Left lung (tissue), 4 donors: ENCODE measurements at regions not wholly inside any gene's neighbourhood (a gene's known extent, or its start where the extent isn't known, plus 50 kb on each side); places are given as distances from the start of the nearest gene placed in this dataset.

Experiments
- ATAC-seq: fragments of 200-7000 bp; cut with Tn5 transposase; one replicate; pipeline ENCODE4 v1.9.1; 2020; ENCODE audit warnings: moderate library complexity
- DNase-seq, 4 donors: peaks; one replicate each; pipeline ENCODE4 v3.0.0-alpha.2; 2013 to 2020
- H3K27ac ChIP-seq, 2 donors: fragments of 200-600 bp; sonication (generic) in 1 of 2; one replicate each; pipeline versions ENCODE4 v1.5.0 to v1.8.0; 2020 to 2021
- H3K27me3 ChIP-seq, 2 donors: fragments of 200-600 bp; sonication (generic) in 1 of 2; one replicate each; pipeline versions ENCODE4 v1.5.0 to v1.8.0; 2020 to 2021
- H3K36me3 ChIP-seq, 2 donors: fragments of 200-600 bp; sonication (generic) in 1 of 2; one replicate each; pipeline versions ENCODE4 v1.5.0 to v1.8.0; 2020 to 2021
- H3K4me1 ChIP-seq, 2 donors: fragments of 200-600 bp; one replicate each; pipeline ENCODE4 v1.8.0; 2021
- H3K4me3 ChIP-seq, 2 donors: fragments of 200-600 bp; sonication (generic) in 1 of 2; one replicate each; pipeline versions ENCODE4 v1.5.0 to v1.8.0; 2020 to 2021; ENCODE audit warnings: mild to moderate bottlenecking in 1 of 2
- H3K9me3 ChIP-seq, 2 donors: fragments of 200-600 bp; sonication (generic) in 1 of 2; one replicate each; pipeline versions ENCODE4 v1.5.0 to v1.8.0; 2020 to 2021
- CTCF ChIP-seq, 2 donors: fragments of 200-600 bp; sonication (generic) in 1 of 2; IDR thresholded peaks; one replicate each; pipeline versions ENCODE4 v1.5.0 to v1.8.0; 2021; ENCODE audit warnings: antibody characterized with exemption in 2 of 2
- intact Hi-C, 2 donors: fragments of 100-400 bp; cut with DNase I; formaldehyde crosslinking; loops; one replicate each; pipeline versions ENCODE4 v1.11.2 to v1.14.2; 2022
- donor health status: DM: no; HTN: yes; CAD: no.
- donor health status: DM: no; HTN: no; CAD: no.

- ATAC-seq (no peak), DNase-seq (peak in 1 of 4 donors; percentile 47)
- no peak overlapping the region for H3K27ac ChIP-seq
- no peaks in the 10 kb centered on the region for H3K36me3 ChIP-seq
- intact Hi-C loops = no loop called here
- no peak overlapping the region for H3K4me3 ChIP-seq
- H3K9me3 ChIP-seq = no peaks in the 10 kb centered on the region
- no peaks in the 10 kb centered on the region for H3K4me1 ChIP-seq
- no peaks in the 10 kb centered on the region for H3K27me3 ChIP-seq
- no peak for TF ChIP-seq CTCF (IDR thresholded peaks at IDR 0.05)
Observed at GRCh38 chr1:88291611-88292354, 392.3 kb upstream of the PKN2 start.

- H3K27me3 ChIP-seq = no peaks in the 10 kb centered on the region
- no peaks in the 10 kb centered on the region for H3K9me3 ChIP-seq
- TF ChIP-seq CTCF (IDR thresholded peaks at IDR 0.05) = no peak
- no peak for DNase-seq
- ATAC-seq = no peak
- no peak overlapping the region for H3K4me3 ChIP-seq
- no peaks in the 10 kb centered on the region for H3K36me3 ChIP-seq
- H3K4me1 ChIP-seq = no peaks in the 10 kb centered on the region
- no peak overlapping the region for H3K27ac ChIP-seq
- intact Hi-C loops = no loop called here
Observed at GRCh38 chr1:88293691-88294190, 390.3 kb upstream of the PKN2 start.

DNA sequence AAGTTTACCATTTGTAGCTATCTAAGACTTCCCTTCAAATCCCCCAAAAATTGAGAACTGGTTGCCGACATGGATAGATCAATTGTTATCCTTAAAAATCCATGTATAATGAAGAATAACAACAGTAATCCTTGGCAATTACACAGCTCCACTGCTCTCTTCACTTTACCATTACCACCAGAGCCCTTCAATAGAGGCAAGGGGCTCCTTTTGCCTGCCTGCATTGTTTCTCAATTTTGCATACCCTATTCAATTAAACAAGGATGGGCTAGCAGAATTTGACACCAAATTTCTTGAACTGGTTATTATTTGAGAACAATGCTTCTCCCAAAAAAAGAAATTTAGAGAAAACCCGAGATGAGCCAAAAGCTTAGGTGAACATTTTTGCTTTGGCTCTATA is 387.8 kb upstream of the PKN2 start:
- Histone ChIP-seq H3K36me3 (no peaks in the 10 kb centered on the region), H3K27ac (no peak overlapping the region), H3K4me3 (no peak overlapping the region), H3K9me3 (no peaks in the 10 kb centered on the region), H3K4me1 (no peaks in the 10 kb centered on the region), H3K27me3 (no peaks in the 10 kb centered on the region)
- intact Hi-C loops = no loop called here
- no peak for TF ChIP-seq CTCF (IDR thresholded peaks at IDR 0.05)
- no peak for ATAC-seq
- no peak for DNase-seq

DNA sequence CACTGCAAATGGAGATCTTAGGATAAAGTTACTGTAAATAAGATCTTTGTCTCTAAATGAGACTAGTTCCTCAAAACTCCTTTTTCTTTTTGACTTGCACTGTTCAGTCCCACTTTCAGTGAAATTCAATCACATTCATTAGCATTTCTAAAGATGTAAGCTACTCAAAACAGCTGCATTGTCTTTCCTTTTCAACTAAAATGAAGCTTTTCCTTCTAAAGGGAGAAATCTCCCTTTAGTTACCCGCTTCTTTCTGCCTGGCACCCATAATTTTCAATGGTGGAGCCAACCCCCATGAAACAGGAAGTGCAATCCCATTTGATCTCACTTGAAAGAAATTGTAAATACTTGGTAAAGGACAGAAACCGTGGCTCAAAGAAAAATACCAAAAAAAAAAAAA is 387.4 kb upstream of the PKN2 start:
- Histone ChIP-seq H3K27ac (no peak overlapping the region), H3K36me3 (no peaks in the 10 kb centered on the region), H3K9me3 (no peaks in the 10 kb centered on the region), H3K27me3 (no peaks in the 10 kb centered on the region), H3K4me3 (no peak overlapping the region), H3K4me1 (no peaks in the 10 kb centered on the region)
- no peak for TF ChIP-seq CTCF (IDR thresholded peaks at IDR 0.05)
- intact Hi-C loops = no loop called here
- ATAC-seq (no peak), DNase-seq (no peak)

GRCh38 chr1:88298506-88298905 is 385.6 kb upstream of the PKN2 start:
- no peak overlapping the region for H3K4me3 ChIP-seq
- no peak for TF ChIP-seq CTCF (IDR thresholded peaks at IDR 0.05)
- H3K27ac ChIP-seq = no peak overlapping the region
- no peaks in the 10 kb centered on the region for H3K27me3 ChIP-seq
- ATAC-seq (no peak), DNase-seq (no peak)
- no peaks in the 10 kb centered on the region for H3K36me3 ChIP-seq
- H3K4me1 ChIP-seq = no peaks in the 10 kb centered on the region
- intact Hi-C loops = no loop called here
- H3K9me3 ChIP-seq = no peaks in the 10 kb centered on the region
